Tongue (tissue), 1 donor: ENCODE measurements at regions not wholly inside any gene's neighbourhood (a gene's known extent, or its start where the extent isn't known, plus 50 kb on each side); places are given as distances from the start of the nearest gene placed in this dataset.
"Not testable (repeated sequence)": the region's sequence is repeated elsewhere in the genome, so short reads cannot be mapped to it uniquely, and the experiment has no call there.

Experiments used
- DNase-seq: peaks from one replicate; pipeline ENCODE4 v3.0.0-alpha.2; 2015

DNA sequence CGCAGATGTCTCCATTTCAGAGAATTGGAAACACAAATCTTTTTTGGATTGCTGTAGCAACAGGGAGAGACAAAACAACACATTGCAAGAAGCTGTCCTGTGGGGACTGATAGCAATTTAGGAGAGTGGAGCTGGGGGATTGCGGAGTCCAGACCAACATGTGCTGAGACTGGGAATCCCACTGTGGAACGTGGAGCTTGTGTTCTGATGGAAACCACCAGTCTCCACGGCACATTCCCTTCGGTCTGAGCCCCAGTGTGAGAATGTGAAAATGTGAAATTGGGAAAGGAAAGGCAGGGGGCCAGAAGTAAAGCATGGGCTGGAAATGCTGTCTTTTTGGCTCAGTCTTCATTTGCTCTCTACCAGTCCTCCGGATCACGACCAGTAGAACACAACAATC, 348.8 kb upstream of the TNC start:
- DNase-seq, result peak; percentile 74

DNA sequence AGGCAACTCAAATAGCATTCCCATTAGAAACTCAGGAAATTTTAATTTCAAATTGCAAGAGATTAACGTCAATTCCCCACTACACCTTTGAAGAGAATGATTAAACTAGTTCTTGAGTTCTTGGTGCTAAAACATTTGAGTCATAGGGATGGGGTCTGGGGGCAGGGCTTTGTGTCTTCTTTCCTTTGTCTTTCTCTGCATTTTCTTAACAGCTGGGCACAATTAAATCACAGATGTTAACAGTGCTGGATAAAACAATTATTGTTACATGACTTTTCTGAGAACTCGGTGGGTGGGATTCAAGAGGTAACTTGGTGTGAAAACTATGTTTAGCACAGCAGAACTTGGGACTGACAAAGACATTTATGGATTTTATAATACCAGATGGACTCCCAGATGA, 351.9 kb upstream of the TNC start:
- peak; percentile 69 for DNase-seq

DNA sequence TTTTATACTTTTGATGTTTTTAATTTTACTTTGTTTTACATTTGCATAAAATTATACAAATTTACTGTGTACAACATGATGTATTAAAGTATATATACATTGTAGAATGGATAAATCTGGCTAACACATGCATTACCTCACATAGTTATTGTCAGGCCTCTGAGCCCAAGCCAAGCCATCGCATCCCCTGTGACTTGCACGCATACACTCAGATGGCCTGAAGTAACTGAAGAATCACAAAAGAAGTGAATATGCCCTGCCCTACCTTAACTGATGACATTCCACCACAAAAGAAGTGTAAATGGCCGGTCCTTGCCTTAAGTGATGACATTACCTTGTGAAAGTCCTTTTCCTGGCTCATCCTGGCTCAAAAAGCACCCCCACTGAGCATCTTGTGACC, 355.1 kb upstream of the TNC start:
- not testable (repeated sequence) for DNase-seq

DNA sequence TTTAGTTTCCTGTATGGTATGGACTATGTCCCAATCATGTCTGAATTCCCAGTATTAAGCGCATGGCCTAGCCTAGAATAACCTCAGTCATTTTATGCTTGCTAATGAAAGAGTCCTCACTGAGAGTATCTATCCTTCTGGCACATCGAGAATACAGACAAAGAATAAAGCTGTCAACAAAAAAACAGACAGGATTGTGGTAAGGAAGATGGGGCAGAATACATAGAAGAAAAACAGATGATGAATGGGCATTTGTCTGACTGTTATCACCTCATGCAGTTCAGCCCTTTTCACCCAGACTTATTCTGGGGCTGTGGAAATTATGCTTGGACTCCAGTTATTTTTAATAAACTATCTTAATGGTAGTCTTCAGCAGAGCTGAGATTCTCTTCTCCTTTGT, 363.8 kb upstream of the TNC start:
- no peak for DNase-seq

DNA sequence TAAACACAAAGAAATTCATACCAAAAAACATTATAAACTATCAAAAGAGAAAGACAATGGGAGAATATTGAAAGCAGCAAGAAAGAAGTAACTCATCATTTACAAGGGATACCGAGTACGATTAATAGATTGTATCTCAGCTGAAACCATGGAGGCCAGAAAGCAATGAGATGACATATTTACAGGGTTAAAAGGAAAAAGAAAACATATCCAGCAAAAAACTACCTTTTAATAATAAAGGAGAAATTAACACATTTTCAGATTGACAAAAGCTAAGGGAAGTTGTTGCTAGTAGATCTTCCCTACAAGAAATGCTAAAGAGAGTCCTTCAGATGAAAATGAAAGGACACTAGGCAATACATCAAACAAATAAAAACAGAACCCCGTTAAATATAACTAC, 364.8 kb upstream of the TNC start:
- no peak for DNase-seq

DNA sequence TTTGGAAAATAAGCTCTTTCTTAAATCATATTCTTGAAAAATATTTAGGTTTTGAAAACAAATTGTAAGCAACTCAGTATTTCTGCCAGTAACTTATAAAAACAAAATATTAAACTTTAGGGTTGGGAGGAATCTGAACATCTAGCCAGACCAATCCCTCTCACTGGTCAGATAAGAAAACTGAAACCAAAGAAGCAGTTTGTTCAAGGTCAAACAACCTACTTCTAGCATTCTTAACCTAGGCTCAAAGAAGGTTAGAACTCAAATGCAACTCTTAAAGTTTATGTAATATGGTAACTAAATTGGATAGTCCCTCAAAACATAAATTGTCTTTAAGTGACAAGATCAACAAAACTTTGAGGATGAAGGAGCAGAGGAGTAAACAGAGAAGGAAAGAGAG, 374.9 kb upstream of the TNC start:
- no peak for DNase-seq

DNA sequence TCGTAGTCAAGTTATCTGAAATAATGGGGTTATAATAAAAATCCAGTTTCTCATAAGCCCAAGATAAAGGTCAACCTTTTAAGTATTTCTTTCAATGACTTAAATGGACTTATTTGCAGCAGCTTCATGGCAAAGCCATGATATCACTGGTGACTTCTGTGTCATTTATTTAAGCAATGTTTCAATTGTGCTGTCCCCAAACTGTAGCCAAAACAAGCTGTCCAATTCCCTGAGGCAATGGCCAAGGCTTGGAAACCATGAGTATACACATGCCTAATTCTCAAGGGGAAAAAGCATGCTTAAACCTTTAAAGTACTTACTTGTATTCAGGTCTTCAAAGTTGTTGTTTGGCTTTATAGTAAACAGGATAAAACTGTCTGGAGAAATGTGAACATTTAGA, 376.4 kb upstream of the TNC start:
- no peak for DNase-seq

DNA sequence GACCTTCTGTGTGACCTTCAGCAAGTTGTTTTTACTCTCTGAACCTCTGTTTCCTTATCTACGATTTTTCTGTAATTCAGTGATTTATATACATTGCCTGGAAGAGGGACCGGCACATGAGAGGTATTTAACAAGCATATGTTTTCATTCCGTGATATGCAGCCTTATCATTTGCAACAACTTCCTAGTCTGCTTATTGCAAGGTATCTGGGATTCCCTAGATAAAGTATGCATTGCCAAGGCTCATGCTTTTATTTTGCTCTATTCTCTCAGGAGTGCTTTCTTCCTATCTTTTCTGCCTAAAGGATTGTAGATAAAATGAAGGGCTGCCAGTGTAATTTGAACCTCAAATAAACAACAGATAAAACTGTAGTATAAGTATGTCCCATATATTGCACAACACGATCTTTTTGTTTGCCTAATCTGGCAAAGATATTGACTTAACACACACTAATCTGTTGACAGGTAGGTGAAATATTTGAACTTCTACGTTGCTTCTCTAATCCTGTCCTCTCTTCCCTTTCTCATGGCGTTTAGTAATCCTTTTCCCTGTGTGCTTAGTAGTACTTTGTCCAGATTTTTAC, 377.2 kb upstream of the TNC start:
- no peak for DNase-seq

DNA sequence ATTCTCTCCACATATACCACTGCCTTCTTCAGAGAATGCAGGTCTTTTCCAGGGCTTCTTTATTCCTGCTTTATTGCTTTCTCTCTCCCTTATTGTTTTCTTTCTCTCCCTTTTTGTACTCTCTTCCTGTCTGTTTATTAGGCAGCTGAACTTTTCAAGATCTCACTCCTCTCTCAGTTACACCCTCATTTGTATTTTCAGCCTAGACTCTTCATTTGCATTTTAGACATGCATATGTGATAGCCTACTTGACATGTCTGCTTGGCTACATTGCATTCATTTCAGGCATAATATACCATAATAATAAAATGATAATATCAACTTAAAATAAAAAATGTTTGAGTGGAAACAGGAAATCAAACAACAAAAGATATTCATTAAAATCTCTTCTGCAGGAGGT, 377.9 kb upstream of the TNC start:
- no peak for DNase-seq

DNA sequence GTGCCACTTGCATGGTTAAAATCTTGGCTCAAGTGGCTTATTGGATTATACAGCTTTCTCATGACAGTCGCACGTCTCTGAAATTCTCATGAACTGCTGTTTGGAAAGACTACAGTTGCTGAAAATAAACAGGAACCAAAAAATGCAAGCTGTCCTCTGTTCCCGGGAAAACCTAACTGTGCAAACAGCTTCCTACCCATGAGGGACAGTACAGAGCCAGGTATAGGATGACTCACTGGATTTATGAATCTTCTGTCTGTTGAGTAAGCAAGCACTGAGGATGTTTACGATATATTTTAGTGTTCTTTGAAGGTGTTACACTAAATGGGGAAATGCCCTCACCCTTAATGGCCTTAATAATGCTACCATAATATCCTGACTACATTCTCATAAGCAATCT, 380.3 kb upstream of the TNC start:
- no peak for DNase-seq

DNA sequence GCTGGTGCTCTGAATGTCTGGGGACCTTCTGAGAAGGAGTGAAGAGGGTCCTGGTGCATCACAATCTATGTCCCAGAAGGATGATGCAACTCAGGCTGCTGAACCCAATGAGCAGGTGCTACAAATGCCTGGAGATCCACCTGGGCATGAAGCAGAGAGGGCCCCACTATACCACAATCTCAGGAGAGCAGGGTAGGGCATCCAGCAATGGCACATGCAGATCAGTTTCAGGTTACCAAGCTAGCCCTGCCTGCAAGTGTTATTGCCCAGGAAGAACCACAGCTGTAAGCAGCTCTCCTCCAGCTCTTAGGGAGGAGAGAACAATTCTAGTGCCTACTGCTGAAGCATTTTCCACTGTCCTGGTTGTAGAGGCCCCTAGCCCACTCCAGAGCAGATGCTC, 389.2 kb upstream of the TNC start:
- DNase-seq, result peak; percentile 62

DNA sequence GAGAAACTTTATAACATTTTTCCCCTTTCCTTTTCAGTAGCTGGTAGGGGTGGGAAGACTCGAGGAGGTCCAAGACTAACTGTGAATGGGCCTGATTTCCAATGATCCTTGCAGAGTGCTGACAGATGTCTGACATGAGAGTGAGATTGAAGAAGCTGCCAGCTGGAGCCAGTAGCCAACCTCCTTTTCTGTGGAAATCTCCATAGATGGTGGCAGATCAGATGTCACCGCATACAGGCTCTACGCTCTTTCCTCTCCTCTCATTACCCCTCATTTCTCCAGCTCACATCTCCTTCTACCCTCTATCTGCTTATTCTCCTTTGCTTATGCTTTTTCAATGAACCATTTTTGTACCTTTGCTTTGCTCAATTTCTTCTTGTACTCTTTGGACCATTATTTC, 395.2 kb upstream of the TNC start:
- DNase-seq, result no peak

DNA sequence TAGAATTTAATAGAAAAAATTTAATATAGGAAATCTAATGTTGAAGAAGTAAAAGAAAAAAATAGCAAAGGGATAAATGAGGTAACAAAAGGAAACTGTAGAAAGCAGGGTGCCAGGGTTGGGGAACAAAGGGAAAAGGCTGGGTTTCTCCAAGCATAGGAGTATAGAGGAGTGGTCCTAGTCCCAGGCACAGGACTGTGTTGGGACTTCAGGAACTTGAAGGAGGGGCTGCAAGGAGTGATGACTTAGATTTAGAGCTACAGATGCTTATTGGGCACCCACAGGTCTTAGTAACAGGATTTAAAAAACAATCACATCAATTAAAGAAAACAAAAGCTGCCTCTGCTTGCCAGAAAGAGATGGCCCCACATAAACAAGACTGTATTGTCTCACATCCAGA, 396.5 kb upstream of the TNC start:
- no peak for DNase-seq

DNA sequence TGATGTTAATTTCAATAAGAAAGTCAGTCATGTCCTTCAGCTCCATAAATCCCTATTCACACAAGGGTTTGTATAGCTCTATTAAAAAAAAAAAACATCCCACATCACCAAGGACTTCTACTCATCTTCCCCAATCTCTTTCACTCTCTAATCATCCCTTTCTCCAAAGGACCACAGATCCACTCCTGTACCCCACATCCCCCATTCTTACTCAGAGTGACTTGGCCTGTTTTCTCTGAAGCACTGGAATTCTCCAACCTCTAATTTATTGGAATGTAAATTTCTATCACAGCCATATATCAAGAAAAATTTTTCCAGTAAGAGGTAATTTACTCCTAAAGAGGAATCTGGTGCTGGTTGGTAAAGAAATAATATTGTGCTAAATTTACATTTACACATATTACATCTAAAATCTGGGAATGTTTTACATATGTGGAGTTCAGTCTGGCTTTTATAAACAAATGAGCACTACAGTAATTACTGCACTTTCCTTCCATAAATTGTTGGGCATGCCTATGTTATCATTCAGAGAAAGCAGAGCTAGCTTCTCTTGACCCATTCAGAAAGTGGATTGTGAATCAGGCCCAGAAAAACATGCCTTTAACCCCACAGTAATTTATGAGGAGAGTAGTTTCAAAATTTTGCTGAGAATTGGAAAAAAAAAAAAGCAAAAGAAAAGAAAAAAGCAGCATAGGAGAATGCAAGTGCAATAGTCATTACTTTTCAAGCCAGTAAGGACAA, 399.5 kb upstream of the TNC start:
- DNase-seq, result no peak

DNA sequence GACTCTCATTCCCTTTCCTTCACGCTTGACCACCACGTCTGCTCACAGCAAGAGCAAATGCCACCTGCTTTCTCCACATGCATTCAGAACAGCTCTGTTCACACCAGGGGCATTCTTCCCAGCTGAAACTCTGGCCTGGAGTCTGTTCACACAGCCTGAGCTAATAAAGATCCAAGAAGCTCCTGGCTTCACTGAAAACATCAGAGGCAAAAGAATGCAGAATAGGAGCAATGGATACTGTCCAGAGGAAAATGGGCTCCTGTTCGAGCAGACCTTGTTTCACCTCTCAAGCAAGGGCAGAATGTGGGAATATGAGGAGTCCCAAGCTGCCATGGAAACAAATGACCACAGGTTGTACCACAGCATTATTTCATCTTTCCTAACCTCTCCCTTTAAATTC, 402.7 kb upstream of the TNC start:
- DNase-seq, result no peak

DNA sequence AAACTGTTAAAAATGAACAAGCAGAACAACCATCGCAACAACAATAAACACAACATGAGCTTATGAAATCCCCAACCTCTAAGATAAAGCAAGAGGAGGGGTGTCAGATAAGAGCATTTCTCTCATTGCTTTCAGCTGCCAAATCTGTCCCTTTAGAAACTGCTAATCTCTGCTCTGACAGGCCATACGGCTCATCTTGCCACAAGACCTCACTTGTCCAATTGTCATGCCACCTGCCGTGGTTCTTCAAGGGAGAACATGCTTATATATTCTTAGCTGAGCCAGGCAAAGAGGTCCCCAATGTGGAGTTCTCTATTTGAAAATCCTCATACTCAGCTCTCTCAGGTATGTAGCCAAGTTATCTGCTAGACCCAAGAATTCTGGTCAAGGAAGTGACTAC, 405.0 kb upstream of the TNC start:
- DNase-seq, result peak; percentile 89

DNA sequence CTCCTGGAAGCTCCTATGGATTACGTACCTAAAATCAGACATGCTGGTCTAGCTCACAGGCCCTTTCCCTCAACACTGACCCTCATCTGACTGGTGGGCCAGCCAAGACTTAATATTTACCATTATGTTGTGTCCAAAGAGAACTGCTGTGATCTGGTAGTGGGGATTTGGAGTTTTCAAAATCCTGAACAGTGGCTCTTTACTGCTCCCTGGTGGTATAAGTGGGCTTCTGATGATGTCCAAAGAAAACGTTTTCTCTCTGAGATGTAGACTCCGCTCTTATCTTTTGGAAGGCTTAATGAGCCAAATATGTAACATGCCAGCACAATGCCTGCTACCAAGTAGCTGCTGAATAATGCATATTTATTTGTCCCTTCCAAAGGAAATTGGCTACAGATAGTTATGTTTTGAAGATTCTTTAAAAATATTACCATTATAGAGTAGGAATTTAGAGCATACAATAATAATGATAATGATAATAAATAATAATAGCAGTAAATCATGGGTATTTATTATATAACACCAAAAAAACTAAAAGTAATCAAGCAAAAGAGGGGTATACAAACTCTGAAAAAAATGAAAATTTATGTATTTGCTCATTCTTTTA, 406.6 kb upstream of the TNC start:
- peak; percentile 95 for DNase-seq

DNA sequence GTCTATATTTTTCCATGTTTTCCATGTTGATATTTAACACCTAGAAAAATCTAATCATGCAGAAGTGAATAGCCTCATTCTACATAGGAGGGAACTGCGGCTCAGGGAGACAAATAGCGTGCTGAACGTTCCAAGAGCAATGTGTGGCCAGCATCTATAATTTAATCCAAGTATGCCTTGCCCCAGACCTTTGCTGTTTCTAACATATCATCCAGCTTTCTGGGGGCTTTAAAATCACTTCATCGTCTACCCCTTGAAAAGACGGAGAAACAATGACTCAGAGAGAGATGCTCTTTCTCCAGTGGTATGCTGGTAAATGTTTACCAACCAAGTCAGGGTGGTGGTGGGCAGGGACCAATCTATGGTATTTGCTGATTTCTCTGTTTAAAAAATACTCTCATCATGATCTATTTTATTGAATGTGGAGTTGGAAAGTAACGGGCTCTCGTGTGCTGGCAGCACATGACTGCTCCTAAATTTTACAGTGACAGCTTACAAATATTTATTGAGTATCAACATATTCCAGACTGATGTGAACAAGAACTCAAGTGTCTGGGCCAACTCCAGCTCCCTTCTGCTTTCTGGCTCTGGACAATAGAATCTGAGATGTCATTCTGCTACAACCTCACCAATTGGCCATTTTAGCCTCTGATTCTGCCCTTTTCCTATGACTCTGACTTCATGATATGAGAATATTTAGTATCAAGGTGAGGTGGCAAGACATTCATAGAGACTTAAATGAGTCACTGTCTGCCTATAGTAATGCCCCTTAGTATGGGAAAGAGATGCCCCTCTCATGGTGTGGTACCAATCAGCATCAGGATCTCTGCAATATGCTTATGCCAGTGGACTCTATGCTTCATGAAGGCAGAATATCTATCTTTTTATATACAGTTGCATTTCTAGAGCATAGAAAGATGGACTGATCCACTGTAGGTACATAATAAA, 407.4 kb upstream of the TNC start:
- no peak for DNase-seq

DNA sequence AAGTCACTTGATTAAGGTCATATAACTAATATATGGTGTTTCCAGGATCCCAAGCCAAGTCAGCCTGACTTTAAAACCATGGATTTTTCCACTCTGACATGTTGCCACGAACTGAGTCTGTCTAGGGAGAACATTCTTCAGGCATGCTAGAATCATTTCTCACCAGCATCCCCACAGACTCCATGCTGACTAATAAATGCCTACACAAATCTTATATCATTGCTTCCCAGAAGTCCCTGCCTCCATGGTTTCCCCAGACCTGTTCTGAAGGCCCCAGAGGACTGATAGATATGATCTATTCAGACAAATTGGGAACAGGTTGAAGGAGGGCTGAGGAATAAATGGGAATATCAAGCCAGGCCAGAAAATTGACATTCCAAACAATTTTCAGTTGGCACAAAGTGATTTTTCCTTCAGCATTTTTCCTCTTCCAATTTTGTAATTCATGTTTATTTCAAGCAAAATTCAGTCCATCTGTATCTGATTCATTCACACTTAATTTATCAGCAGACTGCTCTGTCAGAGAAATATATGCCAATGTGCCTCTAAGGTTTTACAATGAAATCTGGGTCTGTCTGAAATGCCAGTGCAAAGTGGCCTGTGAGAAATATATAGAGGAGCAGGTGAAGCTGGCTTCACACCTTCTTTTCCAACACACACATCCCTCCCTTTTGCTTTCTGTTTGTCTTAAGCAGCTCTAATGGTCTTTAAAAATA, 413.6 kb upstream of the TNC start:
- DNase-seq, result no peak

DNA sequence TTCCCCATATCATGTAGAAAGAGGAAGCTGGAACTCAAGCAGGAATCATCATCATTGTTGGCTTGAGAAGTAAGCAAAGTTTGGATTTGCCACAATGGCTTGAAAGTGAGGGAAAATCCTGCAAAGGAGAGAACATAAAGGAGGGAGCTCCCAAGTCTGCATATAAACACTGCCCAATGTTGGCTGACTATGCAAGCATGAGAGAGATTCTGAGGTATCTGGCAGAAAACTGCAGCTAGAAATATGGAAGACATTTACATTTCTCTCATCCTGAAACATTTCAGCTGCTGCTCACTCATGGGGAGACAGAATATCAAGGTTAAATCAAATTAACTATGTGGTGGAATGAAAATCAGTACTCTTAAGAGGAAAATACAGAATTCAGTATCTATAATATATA, 415.6 kb upstream of the TNC start:
- DNase-seq, result no peak

DNA sequence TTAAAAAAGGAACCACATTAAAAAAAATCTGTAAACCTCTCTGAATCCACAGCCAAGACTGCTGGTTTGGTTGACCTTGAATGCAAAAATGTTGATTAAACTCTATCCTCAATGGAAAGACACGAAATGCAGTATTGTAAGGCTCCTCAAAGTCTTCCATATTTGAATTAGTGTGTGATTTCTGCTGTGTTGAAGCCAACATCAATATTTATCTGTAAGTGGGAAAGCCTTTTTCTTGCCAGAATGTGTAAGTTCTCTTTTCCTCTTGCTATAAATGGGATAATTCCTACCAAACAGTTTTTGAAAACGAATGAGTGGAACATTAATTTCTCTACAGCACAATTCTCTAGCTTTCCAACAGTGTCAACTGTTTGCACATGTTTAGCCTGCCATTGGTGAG, 422.1 kb upstream of the TNC start:
- DNase-seq, result peak; percentile 51

DNA sequence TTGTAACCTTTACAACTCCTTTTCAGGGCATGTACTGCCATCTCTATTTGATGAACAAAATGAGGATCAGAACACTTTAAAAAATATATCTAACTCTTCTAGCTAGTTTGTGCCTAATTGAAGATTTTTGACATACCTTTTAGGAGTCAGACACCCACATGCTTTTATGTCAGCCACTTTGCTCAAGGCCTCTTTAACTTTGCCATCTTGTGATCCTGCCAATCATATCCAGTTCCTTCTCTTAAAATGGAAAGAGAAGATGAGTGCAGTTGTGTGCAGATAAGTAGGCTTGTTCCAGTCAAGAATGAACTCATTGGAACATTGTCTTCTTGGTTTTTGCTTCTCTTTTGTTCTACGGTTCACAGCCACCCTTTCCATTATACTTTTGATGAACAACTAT, 425.6 kb upstream of the TNC start:
- DNase-seq, result no peak
